SJCRH30 (cell line): ENCODE measurements at regions not wholly inside any gene's neighbourhood (a gene's known extent, or its start where the extent isn't known, plus 50 kb on each side); places are given as distances from the start of the nearest gene placed in this dataset.

Source experiments
- DNase-seq, 2 experiments: peaks; one replicate each; pipeline ENCODE4 v3.0.0-alpha.2; 2015 to 2020
- H3K27ac ChIP-seq: fragments of 250-450 bp; sonication (Bioruptor Pico); 2 replicates; pipeline ENCODE4 v1.5.1; 2020; ENCODE audit warnings: mild to moderate bottlenecking, moderate library complexity
- H3K27me3 ChIP-seq: fragments of 250-450 bp; sonication (Bioruptor Pico); 2 replicates; pipeline ENCODE4 v1.5.1; 2020; ENCODE audit warnings: mild to moderate bottlenecking, moderate library complexity
- H3K36me3 ChIP-seq: fragments of 250-450 bp; sonication (Bioruptor Pico); 2 replicates; pipeline ENCODE4 v1.5.1; 2020; ENCODE audit warnings: mild to moderate bottlenecking, moderate library complexity
- H3K4me1 ChIP-seq: fragments of 250-450 bp; sonication (Bioruptor Pico); 2 replicates; pipeline ENCODE4 v1.5.1; 2020; ENCODE audit warnings: mild to moderate bottlenecking, moderate library complexity
- H3K4me3 ChIP-seq: fragments of 250-450 bp; sonication (Bioruptor Pico); 2 replicates; pipeline ENCODE4 v1.5.1; 2020; ENCODE audit warnings: mild to moderate bottlenecking, moderate library complexity
- H3K9me3 ChIP-seq: fragments of 250-450 bp; sonication (Bioruptor Pico); replicated peaks from 2 replicates; pipeline ENCODE4 v1.5.1; 2020; ENCODE audit warnings: mild to moderate bottlenecking, moderate library complexity

GRCh38 chr1:164356511-164356910 lies 202.5 kb upstream of the PBX1 start:
- Histone ChIP-seq H3K4me1 (no peaks in the 10 kb centered on the region), H3K36me3 (no peaks in the 10 kb centered on the region), H3K4me3 (no peak overlapping the region), H3K27ac (no peak overlapping the region), H3K27me3 (no peaks in the 10 kb centered on the region), H3K9me3 (no peaks in the 10 kb centered on the region)
- no peak for DNase-seq

GRCh38 chr1:164360265-164360664 lies 198.7 kb upstream of the PBX1 start:
- Histone ChIP-seq H3K9me3 (no peaks in the 10 kb centered on the region), H3K4me3 (no peak overlapping the region), H3K27ac (no peak overlapping the region), H3K36me3 (no peaks in the 10 kb centered on the region), H3K4me1 (no peaks in the 10 kb centered on the region), H3K27me3 (no peaks in the 10 kb centered on the region)
- DNase-seq = no peak

DNA sequence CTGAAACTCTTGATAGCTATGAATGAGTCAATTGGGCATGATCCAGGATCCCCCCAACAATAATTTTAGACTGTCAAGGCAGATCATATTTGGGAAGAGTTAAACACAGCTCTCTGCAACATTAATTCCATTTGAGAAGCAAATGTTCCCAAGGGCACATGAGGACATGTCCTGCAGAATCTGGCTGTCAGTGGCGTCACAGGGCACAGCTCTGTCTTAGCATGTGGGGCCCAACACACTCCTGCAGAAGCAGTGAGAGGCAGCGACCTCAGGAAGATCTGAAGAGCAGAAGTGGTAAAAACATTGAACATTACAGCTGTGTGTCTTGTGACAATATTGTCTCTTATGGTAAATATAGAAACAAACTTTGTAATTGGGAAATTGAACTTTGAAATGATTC lies 197.1 kb upstream of the PBX1 start:
- Histone ChIP-seq H3K9me3 (no peaks in the 10 kb centered on the region), H3K36me3 (no peaks in the 10 kb centered on the region), H3K4me1 (no peaks in the 10 kb centered on the region), H3K27me3 (no peaks in the 10 kb centered on the region), H3K27ac (no peak overlapping the region), H3K4me3 (no peak overlapping the region)
- no peak for DNase-seq

DNA sequence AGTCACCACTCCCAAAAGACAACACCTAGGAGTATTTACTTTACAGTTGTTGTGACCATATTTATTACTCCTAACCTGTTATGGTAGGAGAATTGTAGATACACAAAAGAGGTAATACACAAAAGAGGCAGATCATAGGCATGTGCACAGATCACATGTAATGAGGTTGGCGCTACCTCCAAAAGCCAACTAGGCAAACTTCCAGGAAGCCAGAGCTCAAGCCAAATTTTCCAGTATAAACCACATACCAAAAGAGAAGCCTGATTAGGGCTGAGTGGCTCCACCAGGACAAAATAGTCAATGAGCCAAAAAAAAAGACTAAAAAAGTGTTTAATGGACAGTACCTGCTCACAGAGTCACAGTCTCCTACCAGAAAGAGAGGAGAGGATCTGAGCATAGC lies 195.0 kb upstream of the PBX1 start:
- DNase-seq = no peak
- H3K36me3 ChIP-seq = no peaks in the 10 kb centered on the region
- H3K9me3 ChIP-seq = no peaks in the 10 kb centered on the region
- no peaks in the 10 kb centered on the region for H3K4me1 ChIP-seq
- H3K4me3 ChIP-seq = no peak overlapping the region
- H3K27me3 ChIP-seq = no peaks in the 10 kb centered on the region
- no peak overlapping the region for H3K27ac ChIP-seq

- Histone ChIP-seq H3K4me3 (no peak overlapping the region), H3K4me1 (no peaks in the 10 kb centered on the region), H3K27ac (no peak overlapping the region), H3K27me3 (no peaks in the 10 kb centered on the region), H3K36me3 (no peaks in the 10 kb centered on the region), H3K9me3 (no peaks in the 10 kb centered on the region)
- DNase-seq = no peak
These were observed 193.0 kb upstream of the PBX1 start for GRCh38 chr1:164366014-164366413.

DNA sequence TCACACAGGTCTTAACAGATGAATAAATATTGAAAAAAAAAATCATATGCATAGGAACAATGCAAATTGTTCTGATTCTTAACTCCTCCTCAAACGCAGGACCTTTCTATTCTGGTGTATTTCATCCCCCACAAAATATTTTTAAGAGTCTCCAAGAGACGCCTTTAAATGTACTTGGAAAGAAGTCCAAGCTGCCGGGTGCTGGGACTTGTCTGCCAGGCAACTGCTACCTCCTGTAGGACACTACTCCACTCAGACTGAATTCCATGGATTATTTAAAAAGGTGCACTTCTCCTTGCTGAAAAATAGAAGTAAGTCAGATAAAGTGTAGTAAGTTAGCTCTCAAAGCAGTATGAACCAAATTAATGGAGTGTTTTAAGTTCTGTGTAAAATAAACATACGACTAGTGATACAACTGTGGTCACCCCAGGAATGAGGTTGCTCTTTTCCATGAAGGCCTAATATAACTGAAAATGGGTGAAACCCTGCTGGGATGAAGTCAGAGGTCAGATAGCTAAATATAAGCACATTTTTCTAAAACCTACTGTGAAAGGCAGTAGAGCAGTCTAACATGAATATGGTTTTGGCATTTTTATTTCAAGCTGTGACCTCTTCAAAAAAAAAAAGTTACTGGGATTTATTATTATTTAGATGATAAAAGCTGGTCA lies 189.2 kb upstream of the PBX1 start:
- Histone ChIP-seq H3K4me1 (peaks cover 14% of the 10 kb centered on the region; the same call in 1 of the 2 replicates), H3K27ac (no peak overlapping the region), H3K36me3 (no peaks in the 10 kb centered on the region), H3K4me3 (no peak overlapping the region), H3K9me3 (peaks cover 6% of the 10 kb centered on the region; the same call in 1 of the 2 replicates), H3K27me3 (no peaks in the 10 kb centered on the region)
- no peak for DNase-seq

- H3K4me3 ChIP-seq = no peak overlapping the region
- peak in 1 of 2 experiments; percentile 7 for DNase-seq
- H3K36me3 ChIP-seq = no peaks in the 10 kb centered on the region
These were observed 178.1 kb upstream of the PBX1 start for GRCh38 chr1:164380893-164381292.

GRCh38 chr1:164382384-164382783 lies 176.6 kb upstream of the PBX1 start:
- no peaks in the 10 kb centered on the region for H3K27me3 ChIP-seq
- H3K4me1 ChIP-seq = peaks cover 6% of the 10 kb centered on the region; the same call in 1 of the 2 replicates
- no peak overlapping the region for H3K27ac ChIP-seq
- no peak overlapping the region for H3K4me3 ChIP-seq
- DNase-seq = no peak
- H3K36me3 ChIP-seq = no peaks in the 10 kb centered on the region
- H3K9me3 ChIP-seq = no peaks in the 10 kb centered on the region

More at GRCh38 chr1:164380893-164381292, 178.1 kb upstream of the PBX1 start:
- H3K9me3 ChIP-seq = no peaks in the 10 kb centered on the region
- no peak overlapping the region for H3K27ac ChIP-seq
- no peaks in the 10 kb centered on the region for H3K27me3 ChIP-seq
- H3K4me1 ChIP-seq = peaks cover 6% of the 10 kb centered on the region; the same call in 1 of the 2 replicates

DNA sequence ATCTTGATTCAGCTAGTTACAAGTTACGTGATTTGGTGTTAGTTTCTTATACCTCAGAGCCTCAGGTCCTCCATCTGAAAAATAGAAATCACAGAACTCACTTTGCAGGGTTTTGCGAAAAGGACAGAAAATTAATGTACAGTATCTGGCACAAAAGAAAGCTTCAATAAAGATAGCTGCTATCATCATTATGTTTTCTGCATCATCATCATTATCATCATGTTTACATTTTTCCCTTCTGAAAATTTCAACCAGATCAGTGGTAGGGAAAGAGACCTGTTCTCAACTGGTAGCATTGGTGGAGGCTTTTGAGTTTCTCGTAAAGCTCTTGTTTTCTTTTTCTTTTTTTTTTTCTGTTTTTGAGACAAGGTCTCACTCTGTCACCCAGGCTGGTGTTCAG lies 174.7 kb upstream of the PBX1 start:
- Histone ChIP-seq H3K27me3 (no peaks in the 10 kb centered on the region), H3K4me3 (no peak overlapping the region), H3K4me1 (peaks cover 6% of the 10 kb centered on the region; the same call in 1 of the 2 replicates), H3K27ac (no peak overlapping the region), H3K36me3 (no peaks in the 10 kb centered on the region), H3K9me3 (no peaks in the 10 kb centered on the region)
- DNase-seq = no peak

DNA sequence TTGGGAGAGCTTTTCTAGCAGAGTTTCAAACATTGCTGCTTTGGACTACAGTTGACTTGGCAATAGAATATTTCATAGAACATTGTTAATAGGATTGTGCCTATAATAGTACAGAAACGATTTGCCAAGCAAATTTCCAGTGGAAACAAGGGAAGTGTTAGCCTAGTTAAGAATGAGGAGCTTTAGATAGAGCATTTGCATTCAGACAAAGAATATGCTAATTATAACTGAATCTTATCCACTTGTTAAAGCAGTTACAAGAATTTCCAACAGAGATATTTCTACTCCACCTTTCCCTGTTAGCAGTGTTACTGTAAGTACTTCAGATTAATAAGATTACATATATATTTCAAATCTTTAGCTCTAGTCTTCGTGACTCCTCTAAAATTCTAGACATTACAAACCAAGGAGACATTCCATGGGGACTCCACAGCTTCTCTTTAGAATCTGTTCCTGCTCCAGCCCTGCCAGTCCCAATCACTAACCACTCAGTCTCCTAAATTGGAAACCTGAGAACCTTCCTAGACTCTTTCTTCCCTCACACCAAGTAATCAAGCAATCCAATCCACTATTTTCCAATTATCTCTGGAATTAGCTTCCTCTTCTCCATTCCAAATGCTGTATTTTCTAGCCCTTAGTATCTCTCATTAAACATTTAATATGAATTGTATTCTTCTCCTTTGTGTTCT lies 141.8 kb upstream of the PBX1 start:
- no peak overlapping the region for H3K4me3 ChIP-seq
- H3K4me1 ChIP-seq = no peaks in the 10 kb centered on the region
- no peaks in the 10 kb centered on the region for H3K36me3 ChIP-seq

GRCh38 chr1:164423136-164423535 lies 135.8 kb upstream of the PBX1 start:
- Histone ChIP-seq H3K36me3 (no peaks in the 10 kb centered on the region), H3K4me3 (no peak overlapping the region), H3K4me1 (no peaks in the 10 kb centered on the region), H3K27ac (no peak overlapping the region), H3K9me3 (no peaks in the 10 kb centered on the region), H3K27me3 (no peaks in the 10 kb centered on the region)
- DNase-seq = no peak

More for the DNA sequence above, 141.8 kb upstream of the PBX1 start:
- no peak overlapping the region for H3K27ac ChIP-seq
- no peaks in the 10 kb centered on the region for H3K27me3 ChIP-seq
- DNase-seq = no peak
- H3K9me3 ChIP-seq = no peaks in the 10 kb centered on the region

GRCh38 chr1:164433141-164433817 lies 125.7 kb upstream of the PBX1 start:
- DNase-seq = no peak
- H3K4me1 ChIP-seq = no peaks in the 10 kb centered on the region
- H3K4me3 ChIP-seq = no peak overlapping the region
- no peaks in the 10 kb centered on the region for H3K27me3 ChIP-seq
- no peaks in the 10 kb centered on the region for H3K9me3 ChIP-seq
- no peak overlapping the region for H3K27ac ChIP-seq
- no peaks in the 10 kb centered on the region for H3K36me3 ChIP-seq

- H3K4me3 ChIP-seq = no peak overlapping the region
- H3K27ac ChIP-seq = no peak overlapping the region
- no peaks in the 10 kb centered on the region for H3K27me3 ChIP-seq
- H3K4me1 ChIP-seq = no peaks in the 10 kb centered on the region
- no peaks in the 10 kb centered on the region for H3K36me3 ChIP-seq
- DNase-seq = no peak
- H3K9me3 ChIP-seq = no peaks in the 10 kb centered on the region
These were observed 125.2 kb upstream of the PBX1 start for GRCh38 chr1:164433818-164434170.

DNA sequence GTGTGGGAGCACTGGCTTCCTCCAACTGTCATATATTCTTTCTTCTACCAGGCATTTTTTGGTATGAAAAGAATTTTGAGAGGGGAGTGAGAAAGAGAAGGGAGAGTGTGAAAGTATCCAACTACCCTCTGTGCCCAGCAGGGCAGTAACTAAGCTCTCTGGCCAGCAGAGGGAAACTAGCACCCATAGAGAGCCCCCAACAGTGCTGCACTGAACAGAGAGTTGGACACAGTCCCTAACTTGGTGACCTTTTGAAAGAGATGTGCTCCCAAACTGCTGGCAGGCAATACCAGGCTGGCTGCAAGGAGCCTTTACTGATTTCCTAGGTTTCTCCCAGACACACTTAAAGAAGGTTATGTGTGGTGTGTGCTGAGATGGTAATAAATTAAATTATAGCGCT lies 118.8 kb upstream of the PBX1 start:
- peak; percentile 43 to 61 for DNase-seq
- no peaks in the 10 kb centered on the region for H3K9me3 ChIP-seq

GRCh38 chr1:164443166-164443565 lies 115.8 kb upstream of the PBX1 start:
- H3K4me1 ChIP-seq = no peaks in the 10 kb centered on the region
- no peak overlapping the region for H3K27ac ChIP-seq
- no peaks in the 10 kb centered on the region for H3K27me3 ChIP-seq
- H3K9me3 ChIP-seq = no peaks in the 10 kb centered on the region
- H3K36me3 ChIP-seq = no peaks in the 10 kb centered on the region
- no peak for DNase-seq
- no peak overlapping the region for H3K4me3 ChIP-seq

More for the DNA sequence above, 118.8 kb upstream of the PBX1 start:
- no peaks in the 10 kb centered on the region for H3K36me3 ChIP-seq
- no peak overlapping the region for H3K27ac ChIP-seq
- no peaks in the 10 kb centered on the region for H3K27me3 ChIP-seq
- no peaks in the 10 kb centered on the region for H3K4me1 ChIP-seq
- H3K4me3 ChIP-seq = no peak overlapping the region
